IMR-90 (cell line): ENCODE measurements at regions not wholly inside any gene's neighbourhood (a gene's known extent, or its start where the extent isn't known, plus 50 kb on each side); places are given as distances from the start of the nearest gene placed in this dataset.

ENCODE experiments used
- ATAC-seq: fragments of 200-7000 bp; cut with Tn5 transposase; 2 replicates; pipeline ENCODE4 v1.9.1; 2020; ENCODE audit warnings: low read depth, mild to moderate bottlenecking, moderate library complexity
- BruUV-seq: library from RNA; stranded (reverse); fragments of 400-500 nt; replicated peaks from 2 replicates; lab custom pipeline; 2021; lab: Mats Ljungman, UMichigan
- CTCF ChIA-PET: fragments of 300-600 bp; formaldehyde crosslinking; extraction: SDS; loops from one replicate; lab custom pipeline; 2021; ENCODE audit warnings: antibody characterized with exemption; lab: Yijun Ruan, JAX
- POLR2A ChIA-PET: fragments of 300-600 bp; sonication (Branson Sonifier 250); formaldehyde crosslinking; loops from one replicate; lab custom pipeline; 2022; ENCODE audit warnings: antibody characterized with exemption; ENCODE audit not compliant: unreplicated experiment; lab: Charles Lee
- DNase-seq: peaks from one replicate; pipeline ENCODE4 v3.0.0; 2013
- H2AFZ ChIP-seq: replicated peaks from 2 replicates; pipeline ENCODE3; 2013; ENCODE audit warnings: low read length, mild to moderate bottlenecking; ENCODE audit not compliant: poor library complexity
- H2AK5ac ChIP-seq: 2 replicates; pipeline ENCODE4 v1.6.1; 2013; ENCODE audit warnings: low read depth, low read length, inconsistent platforms
- H2AK9ac ChIP-seq: replicated peaks from 2 replicates; pipeline ENCODE3; 2013; ENCODE audit warnings: mild to moderate bottlenecking, low read depth, low read length, moderate library complexity; ENCODE audit not compliant: poor library complexity
- H2BK120ac ChIP-seq: 2 replicates; pipeline ENCODE4 v1.6.1; 2013; ENCODE audit warnings: low read depth, low read length, inconsistent platforms
- H2BK15ac ChIP-seq: 3 replicates; pipeline ENCODE4 v1.6.1; 2013; ENCODE audit warnings: low read depth, low read length, inconsistent platforms
- H2BK20ac ChIP-seq: 2 replicates; pipeline ENCODE4 v1.6.1; 2013; ENCODE audit warnings: low read depth, mild to moderate bottlenecking, inconsistent platforms, low read length, moderate library complexity
- H2BK5ac ChIP-seq: 2 replicates; pipeline ENCODE4 v1.6.1; 2013; ENCODE audit warnings: mild to moderate bottlenecking, low read depth, low read length, inconsistent platforms; ENCODE audit not compliant: poor library complexity, severe bottlenecking
- H3K14ac ChIP-seq: replicated peaks from 2 replicates; pipeline ENCODE4 v1.6.1; 2013; ENCODE audit warnings: low read depth, low read length, inconsistent platforms
- H3K18ac ChIP-seq: 2 replicates; pipeline ENCODE4 v1.6.1; 2013; ENCODE audit warnings: low read depth, low read length, control low read depth
- H3K23ac ChIP-seq: 2 replicates; pipeline ENCODE4 v1.6.1; 2013; ENCODE audit warnings: low read depth, low read length, inconsistent platforms
- H3K27ac ChIP-seq: 2 replicates; pipeline ENCODE4 v1.5.1; 2013; ENCODE audit warnings: mild to moderate bottlenecking, control low read depth, low read length; ENCODE audit not compliant: insufficient read depth
- H3K27me3 ChIP-seq: 2 replicates; pipeline ENCODE4 v1.6.1; 2013; ENCODE audit warnings: low read length; ENCODE audit not compliant: control insufficient read depth, insufficient read depth
- H3K36me3 ChIP-seq: 2 replicates; pipeline ENCODE4 v1.6.1; 2013; ENCODE audit warnings: low read length, mixed read lengths; ENCODE audit not compliant: control insufficient read depth, insufficient read depth
- H3K4ac ChIP-seq: 2 replicates; pipeline ENCODE4 v1.6.1; 2013; ENCODE audit warnings: low read depth, low read length, inconsistent platforms
- H3K4me1 ChIP-seq: 2 replicates; pipeline ENCODE4 v1.6.1; 2013; ENCODE audit warnings: low read length, mixed read lengths; ENCODE audit not compliant: control insufficient read depth, insufficient read depth
- H3K4me2 ChIP-seq: 2 replicates; pipeline ENCODE4 v1.6.1; 2013; ENCODE audit warnings: low read depth, mild to moderate bottlenecking, control low read depth, low read length, moderate library complexity
- H3K4me3 ChIP-seq: 2 replicates; pipeline ENCODE4 v1.5.1; 2013; ENCODE audit warnings: low read depth, mild to moderate bottlenecking, control low read depth, low read length, moderate library complexity; ENCODE audit not compliant: insufficient read depth
- H3K56ac ChIP-seq: 2 replicates; pipeline ENCODE4 v1.6.1; 2013; ENCODE audit warnings: low read length, inconsistent platforms; ENCODE audit not compliant: insufficient read depth; ENCODE audit errors: extremely low read depth
- H3K79me1 ChIP-seq, 2 experiments: 2 replicates each; pipeline ENCODE4 v1.6.1; 2013; ENCODE audit warnings: low read length in 2 of 2, inconsistent platforms in 1 of 2, low read depth in 1 of 2
- H3K9ac ChIP-seq: 2 replicates; pipeline ENCODE4 v1.6.1; 2013; ENCODE audit warnings: low read depth, low read length, control low read depth
- H3K9me1 ChIP-seq: 2 replicates; pipeline ENCODE4 v1.6.1; 2013; ENCODE audit warnings: low read length, inconsistent platforms; ENCODE audit not compliant: insufficient read depth
- H3K9me3 ChIP-seq: 2 replicates; pipeline ENCODE4 v1.6.1; 2013; ENCODE audit warnings: low read length; ENCODE audit not compliant: control insufficient read depth, insufficient read depth
- H4K20me1 ChIP-seq: 2 replicates; pipeline ENCODE4 v1.6.1; 2013; ENCODE audit warnings: low read length, inconsistent platforms; ENCODE audit not compliant: insufficient read depth
- H4K5ac ChIP-seq: 2 replicates; pipeline ENCODE4 v1.6.1; 2013; ENCODE audit warnings: mild to moderate bottlenecking, low read depth, low read length, control low read depth
- H4K8ac ChIP-seq, 2 experiments: 2 replicates each; pipeline ENCODE4 v1.6.1; 2013; ENCODE audit warnings: low read depth in 2 of 2, low read length in 2 of 2, control low read depth in 1 of 2, inconsistent platforms in 1 of 2
- H4K91ac ChIP-seq: 2 replicates; pipeline ENCODE4 v1.6.1; 2013; ENCODE audit warnings: low read depth, low read length, inconsistent platforms; ENCODE audit not compliant: insufficient read depth
- BHLHE40 ChIP-seq: fragments of 150-350 bp; IDR thresholded peaks from 2 replicates; pipeline ENCODE4 v1.6.1; 2016; ENCODE audit warnings: mild to moderate bottlenecking, low read depth, low read length
- MAZ ChIP-seq: IDR thresholded peaks from 2 replicates; pipeline ENCODE4 v1.6.1; 2012; ENCODE audit warnings: low read depth, mild to moderate bottlenecking, low read length, improper control_type of control experiment, moderate library complexity, borderline replicate concordance
- MXI1 ChIP-seq: IDR thresholded peaks from 2 replicates; pipeline ENCODE4 v1.6.1; 2012; ENCODE audit warnings: low read depth, mild to moderate bottlenecking, low read length, moderate library complexity, borderline replicate concordance
- POLR2A ChIP-seq: IDR thresholded peaks from 2 replicates; pipeline ENCODE4 v1.6.1; 2012; ENCODE audit warnings: mild to moderate bottlenecking, low read depth, low read length
- RCOR1 ChIP-seq: IDR thresholded peaks from 2 replicates; pipeline ENCODE4 v1.6.1; 2012; ENCODE audit warnings: mild to moderate bottlenecking, low read length, improper control_type of control experiment; ENCODE audit not compliant: insufficient replicate concordance
- SMC3 ChIP-seq: fragments of 150-350 bp; IDR thresholded peaks from 2 replicates; pipeline ENCODE4 v1.6.1; 2016; ENCODE audit warnings: low read depth, mild to moderate bottlenecking, antibody characterized with exemption, low read length, moderate library complexity
- WGBS, 2 experiments: methylation state at CpG; one replicate each; pipeline versions ENCODE4 v1.1.5 to v1.1.7; 2013; ENCODE audit warnings: missing lambda C conversion rate in 2 of 2; ENCODE audit not compliant: insufficient read length in 1 of 2; ENCODE audit errors: extremely low coverage in 2 of 2; 5-methylcytosine and 5-hydroxymethylcytosine counted together
- dilution Hi-C: fragments of 300-500 bp; cut with HindIII; formaldehyde crosslinking; loops from one replicate; pipeline ENCODE4 v1.14.3; 2018; ENCODE audit warnings: low sequenced_read_pairs; ENCODE audit not compliant: unreplicated experiment
- in situ Hi-C: fragments of 300-500 bp; cut with MboI; formaldehyde crosslinking; loops from 3 replicates; pipeline ENCODE4 v1.14.3; 2019; ENCODE audit warnings: low sequenced_read_pairs, inconsistent platforms, mixed read lengths
- intact Hi-C: fragments of 100-400 bp; cut with micrococcal nuclease; formaldehyde crosslinking; loops from 2 replicates; pipeline ENCODE4 v1.10.0; 2022
- TF ChIP-seq, protein P1 (sequence below): conservative IDR thresholded peaks from 2 replicates; pipeline ENCODE4 v1.5.1; 2012; ENCODE audit warnings: mild to moderate bottlenecking, low read depth, low read length, improper control_type of control experiment

DNA sequence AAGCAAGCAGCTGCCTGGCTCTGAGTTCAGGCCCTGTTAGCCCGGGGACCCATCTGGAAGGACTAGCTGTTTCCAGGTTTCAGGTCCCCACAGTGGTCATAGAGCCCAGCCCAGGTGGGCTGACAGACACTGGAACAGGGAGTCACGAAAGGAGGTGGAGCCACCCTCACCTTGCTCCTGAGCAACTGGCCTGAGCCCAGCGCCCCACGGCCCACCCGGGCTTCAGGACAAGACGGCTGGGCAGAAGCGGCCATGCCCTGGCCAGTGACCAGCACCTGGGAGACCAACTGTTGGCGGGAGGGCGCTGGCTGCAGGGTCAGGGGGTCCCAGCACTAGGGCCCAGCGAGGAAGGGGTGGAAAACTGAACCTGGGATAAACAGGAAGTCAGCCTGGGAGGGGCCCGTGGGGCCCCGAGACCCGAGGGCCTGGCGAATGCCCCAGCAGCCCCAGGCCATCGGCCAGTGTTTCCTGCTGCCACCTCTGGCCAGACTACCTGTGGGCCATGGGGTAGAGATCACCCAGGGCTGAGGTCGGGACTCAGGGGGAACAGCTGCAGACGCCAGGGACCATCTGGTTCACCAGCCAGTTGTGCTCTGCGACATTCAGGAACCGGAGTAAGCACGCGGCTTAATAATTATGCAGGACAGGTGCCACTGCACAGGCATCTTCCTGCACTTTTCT lies 282.1 kb upstream of the PPP2R2D start:
- Histone ChIP-seq H3K4me1 (no peaks in the 10 kb centered on the region), H4K91ac (no peak overlapping the region), H3K27me3 (no peaks in the 10 kb centered on the region), H2AK5ac (no peak overlapping the region), H3K9ac (no peak overlapping the region), H4K8ac (no peak overlapping the region), H3K4ac (no peak overlapping the region), H3K36me3 (no peaks in the 10 kb centered on the region), H2BK20ac (no peak overlapping the region), H2BK120ac (no peak overlapping the region), H3K9me1 (no peaks in the 10 kb centered on the region), H2BK5ac (no peak overlapping the region), H3K56ac (no peak overlapping the region), H3K23ac (no peak overlapping the region), H3K14ac (no peak overlapping the region), H3K4me2 (no peak overlapping the region), H3K9me3 (peaks cover 42% of the 10 kb centered on the region), H2AFZ (no peak overlapping the region), H4K20me1 (no peaks in the 10 kb centered on the region), H3K79me1 (no peaks in the 10 kb centered on the region), H2AK9ac (no peak overlapping the region), H3K18ac (no peak overlapping the region), H4K5ac (no peak overlapping the region), H2BK15ac (no peak overlapping the region), H3K27ac (no peak overlapping the region), H3K4me3 (no peak overlapping the region)
- 59% methylated on average over 9 of the region's 21 CpGs; no CpG with 5 or more reads in 1 of the 2 experiments for WGBS, 2 experiments
- in situ Hi-C loops (no loop called here), dilution Hi-C loops (no loop called here), intact Hi-C loops (no loop called here)
- ChIA-PET POLR2A (no interaction called here), CTCF (no interaction called here)
- no peak for ATAC-seq
- TF ChIP-seq MAZ (no peak), SMC3 (no peak), MXI1 (no peak), POLR2A (no peak), RCOR1 (no peak), BHLHE40 (no peak)
- TF ChIP-seq, protein P1, sequence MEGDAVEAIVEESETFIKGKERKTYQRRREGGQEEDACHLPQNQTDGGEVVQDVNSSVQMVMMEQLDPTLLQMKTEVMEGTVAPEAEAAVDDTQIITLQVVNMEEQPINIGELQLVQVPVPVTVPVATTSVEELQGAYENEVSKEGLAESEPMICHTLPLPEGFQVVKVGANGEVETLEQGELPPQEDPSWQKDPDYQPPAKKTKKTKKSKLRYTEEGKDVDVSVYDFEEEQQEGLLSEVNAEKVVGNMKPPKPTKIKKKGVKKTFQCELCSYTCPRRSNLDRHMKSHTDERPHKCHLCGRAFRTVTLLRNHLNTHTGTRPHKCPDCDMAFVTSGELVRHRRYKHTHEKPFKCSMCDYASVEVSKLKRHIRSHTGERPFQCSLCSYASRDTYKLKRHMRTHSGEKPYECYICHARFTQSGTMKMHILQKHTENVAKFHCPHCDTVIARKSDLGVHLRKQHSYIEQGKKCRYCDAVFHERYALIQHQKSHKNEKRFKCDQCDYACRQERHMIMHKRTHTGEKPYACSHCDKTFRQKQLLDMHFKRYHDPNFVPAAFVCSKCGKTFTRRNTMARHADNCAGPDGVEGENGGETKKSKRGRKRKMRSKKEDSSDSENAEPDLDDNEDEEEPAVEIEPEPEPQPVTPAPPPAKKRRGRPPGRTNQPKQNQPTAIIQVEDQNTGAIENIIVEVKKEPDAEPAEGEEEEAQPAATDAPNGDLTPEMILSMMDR = no peak
- DNase-seq = no peak
- BruUV-seq = no TSS peak
